ENCODE measurements at regions not wholly inside any gene's neighbourhood (a gene's known extent, or its start where the extent isn't known, plus 50 kb on each side); places are given as distances from the start of the nearest gene placed in this dataset.
A peak's percentile ranks its signal among the peaks of the same experiment; 100 is the strongest.

DNA sequence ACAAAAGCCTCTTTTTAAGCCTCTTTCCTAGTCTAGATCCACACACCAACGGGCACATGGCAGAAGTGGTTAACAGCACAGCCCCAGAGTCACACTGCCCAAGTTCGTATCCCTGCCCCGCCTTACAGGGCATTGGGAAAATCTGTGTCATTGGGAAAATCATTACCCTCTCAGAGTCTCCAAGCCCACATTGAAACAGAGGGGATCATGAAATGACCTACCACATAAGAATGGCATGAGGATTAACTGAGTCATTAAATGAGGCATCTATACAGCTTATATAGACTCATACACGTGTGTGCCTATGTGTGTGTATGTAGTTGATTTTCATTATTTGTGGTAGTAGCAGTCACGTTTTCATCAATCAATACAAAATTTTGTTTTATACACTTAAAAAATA lies 469.0 kb upstream of the POU3F3 start:
- no peak for FAIRE-seq
- DNase-seq (ENCODE audit: insufficient read length, low spot score), result no peak

DNA sequence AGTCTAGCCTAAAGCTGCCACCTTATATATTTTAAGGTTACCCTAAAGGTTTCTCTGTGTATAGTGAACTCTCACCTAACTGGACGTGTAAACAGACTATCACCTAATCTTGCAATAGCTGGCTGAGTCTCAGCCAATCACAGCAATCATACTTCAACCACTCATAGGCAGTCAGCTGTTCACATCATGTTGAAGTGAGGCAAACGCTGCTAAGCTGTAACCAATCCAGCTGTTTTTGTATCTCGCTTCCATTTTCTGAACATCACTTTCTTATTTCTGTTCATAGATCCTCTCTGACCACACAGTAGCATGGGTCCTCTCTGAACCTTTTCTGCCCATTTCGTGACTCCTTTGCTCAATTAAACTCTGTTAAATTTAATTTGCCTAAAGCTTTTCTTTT lies 468.2 kb upstream of the POU3F3 start:
- DNase-seq (ENCODE audit: insufficient read length, low spot score) (no peak), FAIRE-seq (no peak)

- FAIRE-seq, result no peak
- DNase-seq (ENCODE audit: insufficient read length, low spot score), result no peak
Observed at GRCh38 chr2:104388296-104388695, 465.6 kb upstream of the POU3F3 start.

DNA sequence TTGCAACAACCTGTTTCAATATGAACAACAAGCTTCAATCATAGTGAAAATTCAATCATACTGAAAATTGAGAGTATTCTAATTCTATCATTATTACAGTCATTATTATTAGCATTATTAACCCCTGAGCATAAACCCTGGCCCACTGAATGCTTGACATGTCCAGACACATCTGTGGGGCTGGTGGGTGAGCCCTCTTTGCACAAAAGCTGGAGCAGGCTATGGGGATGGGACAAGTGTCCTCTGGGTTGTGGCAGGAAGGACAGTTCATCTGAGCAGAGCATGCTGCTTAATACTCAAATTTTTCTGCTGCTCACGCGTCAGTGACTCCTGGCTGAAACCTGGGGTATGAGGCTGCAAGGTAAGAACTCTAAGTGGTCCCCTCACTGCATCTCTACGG lies 451.1 kb upstream of the POU3F3 start:
- DNase-seq (ENCODE audit: insufficient read length, low spot score), result no peak
- FAIRE-seq, result no peak

GRCh38 chr2:104404526-104404925 lies 449.4 kb upstream of the POU3F3 start:
- FAIRE-seq, result no peak

GRCh38 chr2:104405623-104406022 lies 448.3 kb upstream of the POU3F3 start:
- DNase-seq (ENCODE audit: insufficient read length, low spot score) (no peak), FAIRE-seq (no peak)

More at GRCh38 chr2:104404526-104404925, 449.4 kb upstream of the POU3F3 start:
- no peak for DNase-seq (ENCODE audit: insufficient read length, low spot score)

GRCh38 chr2:104406261-104406726 lies 447.6 kb upstream of the POU3F3 start:
- FAIRE-seq (no peak), DNase-seq (ENCODE audit: insufficient read length, low spot score) (no peak)

DNA sequence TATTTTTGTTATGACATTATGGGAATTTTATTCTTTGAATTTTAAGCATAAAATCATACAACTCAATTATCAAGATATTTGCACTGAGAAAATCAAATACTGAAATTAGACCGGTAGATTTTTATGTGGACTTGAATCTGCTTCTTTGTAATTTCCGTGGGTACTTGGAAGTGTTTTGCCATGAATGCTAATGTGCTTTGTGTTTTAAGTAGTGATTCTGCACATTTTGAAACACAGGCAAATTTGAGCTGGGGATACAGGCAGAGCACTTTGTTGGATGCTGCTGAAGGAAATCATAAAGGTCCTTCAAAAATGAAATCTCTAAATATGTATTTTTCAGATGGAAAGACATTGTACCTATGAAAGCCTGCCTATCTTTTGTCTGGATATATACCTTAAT lies 446.3 kb upstream of the POU3F3 start:
- no peak for FAIRE-seq
- DNase-seq (ENCODE audit: insufficient read length, low spot score), result no peak

- FAIRE-seq, result no peak
- DNase-seq (ENCODE audit: insufficient read length, low spot score), result no peak
Observed at GRCh38 chr2:104408266-104408665, 445.6 kb upstream of the POU3F3 start.

DNA sequence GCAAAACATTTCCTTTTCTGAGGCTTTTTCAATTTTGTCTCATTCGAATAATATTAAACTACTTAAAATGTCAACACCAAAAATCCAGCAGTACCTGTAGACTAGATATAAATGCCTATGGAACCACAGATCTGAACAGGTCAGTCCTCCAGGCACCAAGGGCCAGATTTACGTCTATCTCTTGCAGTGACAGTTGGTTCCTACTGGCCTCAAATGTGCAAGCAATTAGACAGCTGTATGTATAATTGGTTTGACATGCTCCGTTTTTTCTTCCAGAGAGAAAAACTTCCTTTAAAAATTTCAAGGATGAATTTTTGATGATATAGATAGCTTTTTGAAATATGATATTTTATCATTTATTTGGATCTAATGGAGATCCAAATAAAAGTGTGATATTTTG lies 443.8 kb upstream of the POU3F3 start:
- DNase-seq (ENCODE audit: insufficient read length, low spot score) (no peak), FAIRE-seq (no peak)

- peak; percentile 71 for FAIRE-seq
- DNase-seq (ENCODE audit: insufficient read length, low spot score), result peak; percentile 28
Observed at GRCh38 chr2:104412384-104412783, 441.5 kb upstream of the POU3F3 start.

DNA sequence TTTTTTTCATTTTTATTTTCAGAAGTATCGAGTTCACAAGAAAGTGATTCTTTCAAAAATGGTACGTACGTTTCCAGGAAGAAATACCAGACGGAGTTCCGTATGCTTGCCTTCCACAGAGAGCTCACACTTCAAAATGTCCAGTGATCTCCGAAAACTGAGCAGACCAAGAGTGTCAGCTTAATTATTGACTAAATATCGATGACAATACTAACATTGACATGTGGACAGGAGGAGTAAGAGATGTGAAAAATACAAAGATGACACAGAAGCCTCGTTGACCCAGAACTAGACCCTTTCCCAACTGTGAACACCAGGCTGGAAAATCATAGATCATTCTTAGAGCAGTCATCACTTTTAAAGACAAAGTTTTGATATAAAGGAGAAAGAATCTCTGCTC lies 440.0 kb upstream of the POU3F3 start:
- no peak for DNase-seq (ENCODE audit: insufficient read length, low spot score)
- no peak for FAIRE-seq

DNA sequence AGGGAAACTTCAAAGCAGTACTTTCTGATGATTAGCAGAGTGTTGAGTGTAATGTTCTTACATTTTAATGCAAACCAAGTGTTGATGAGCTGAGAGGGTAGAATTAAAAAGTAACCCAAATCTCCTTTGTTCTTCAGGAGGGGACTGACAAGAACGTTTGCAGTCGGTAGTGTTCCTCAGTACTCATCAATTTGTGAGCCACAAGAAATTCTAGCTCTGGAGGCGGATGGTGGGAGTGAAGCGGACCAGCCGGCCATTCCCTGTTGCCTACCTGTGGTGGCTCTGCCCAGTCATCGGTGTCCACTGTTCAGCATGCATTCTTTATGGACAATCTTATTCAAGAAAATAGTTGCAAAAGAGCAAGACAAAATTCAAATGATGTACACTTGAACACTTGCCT lies 438.6 kb upstream of the POU3F3 start:
- DNase-seq (ENCODE audit: insufficient read length, low spot score) (no peak), FAIRE-seq (no peak)

DNA sequence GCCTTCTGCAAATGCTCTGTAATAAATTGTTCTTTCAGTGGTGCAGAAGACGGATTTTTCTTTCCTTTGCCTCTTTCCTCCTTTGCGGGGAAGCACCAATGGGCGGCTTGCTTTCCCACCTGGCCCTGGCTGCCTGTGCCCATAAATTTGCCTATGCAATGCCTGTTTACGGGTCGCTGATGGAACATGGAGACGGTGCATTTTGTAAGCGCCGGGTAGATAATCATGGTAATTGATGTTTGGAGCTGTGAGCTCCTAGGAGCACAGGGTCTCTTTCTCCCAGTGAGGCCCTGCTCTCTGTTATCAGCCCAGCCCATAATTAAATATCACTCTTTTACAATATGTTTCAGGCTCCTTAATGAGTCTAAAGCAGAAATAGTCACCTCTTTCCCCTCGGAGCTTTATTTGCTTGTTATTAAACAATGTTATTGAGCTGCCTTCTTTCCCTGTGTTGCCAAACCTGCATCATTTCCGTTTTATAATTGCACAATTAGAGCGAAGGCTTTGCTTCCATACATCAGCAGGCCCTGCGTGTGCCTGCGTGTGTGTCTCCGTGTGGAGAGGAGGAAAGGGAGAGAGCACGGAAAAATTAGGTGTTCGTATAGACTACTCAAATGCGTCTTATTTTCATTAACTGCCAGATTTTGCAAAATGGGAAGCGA lies 437.4 kb upstream of the POU3F3 start:
- DNase-seq (ENCODE audit: insufficient read length, low spot score), result no peak

DNA sequence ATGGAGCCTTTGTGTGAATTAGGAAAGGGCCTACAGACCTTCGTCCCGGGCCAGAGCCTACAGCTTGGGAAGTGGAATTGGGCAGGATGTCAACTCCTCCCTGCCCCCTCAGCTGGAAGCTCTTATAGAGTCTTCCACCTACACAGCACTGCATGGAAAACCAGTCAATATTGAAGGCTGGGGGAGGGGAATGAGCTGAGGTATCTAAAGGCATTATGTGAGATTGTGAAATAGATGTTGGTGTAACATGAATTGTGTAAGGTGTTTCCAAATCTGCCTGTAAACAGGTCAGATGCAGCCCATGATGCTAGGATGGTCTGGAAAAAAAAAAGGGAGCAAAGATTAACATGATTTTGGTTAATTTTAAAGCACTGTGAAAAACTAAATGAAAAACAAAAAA lies 433.5 kb upstream of the POU3F3 start:
- FAIRE-seq, result no peak

More for the DNA sequence above, 437.4 kb upstream of the POU3F3 start:
- no peak for FAIRE-seq

DNA sequence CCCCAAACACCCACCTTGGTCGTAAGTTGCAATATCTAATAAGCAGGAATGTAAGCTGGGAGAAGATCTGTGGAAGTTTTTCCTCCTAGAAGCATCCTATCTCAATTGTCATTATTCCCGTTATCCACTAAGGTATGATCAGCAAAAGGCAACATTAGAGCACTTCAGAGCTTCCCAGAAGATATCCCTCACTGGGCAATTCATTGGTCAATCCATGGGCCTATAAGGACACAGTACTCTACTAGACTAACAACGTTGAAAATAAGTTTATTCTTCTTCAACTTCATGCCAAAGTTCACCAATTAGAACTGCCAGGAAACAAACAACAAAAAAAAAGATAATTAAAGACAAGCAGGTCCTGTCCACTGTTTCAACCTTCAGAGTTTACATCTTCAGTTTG lies 433.0 kb upstream of the POU3F3 start:
- DNase-seq (ENCODE audit: insufficient read length, low spot score) (no peak), FAIRE-seq (no peak)

More for the DNA sequence above, 433.5 kb upstream of the POU3F3 start:
- no peak for DNase-seq (ENCODE audit: insufficient read length, low spot score)

DNA sequence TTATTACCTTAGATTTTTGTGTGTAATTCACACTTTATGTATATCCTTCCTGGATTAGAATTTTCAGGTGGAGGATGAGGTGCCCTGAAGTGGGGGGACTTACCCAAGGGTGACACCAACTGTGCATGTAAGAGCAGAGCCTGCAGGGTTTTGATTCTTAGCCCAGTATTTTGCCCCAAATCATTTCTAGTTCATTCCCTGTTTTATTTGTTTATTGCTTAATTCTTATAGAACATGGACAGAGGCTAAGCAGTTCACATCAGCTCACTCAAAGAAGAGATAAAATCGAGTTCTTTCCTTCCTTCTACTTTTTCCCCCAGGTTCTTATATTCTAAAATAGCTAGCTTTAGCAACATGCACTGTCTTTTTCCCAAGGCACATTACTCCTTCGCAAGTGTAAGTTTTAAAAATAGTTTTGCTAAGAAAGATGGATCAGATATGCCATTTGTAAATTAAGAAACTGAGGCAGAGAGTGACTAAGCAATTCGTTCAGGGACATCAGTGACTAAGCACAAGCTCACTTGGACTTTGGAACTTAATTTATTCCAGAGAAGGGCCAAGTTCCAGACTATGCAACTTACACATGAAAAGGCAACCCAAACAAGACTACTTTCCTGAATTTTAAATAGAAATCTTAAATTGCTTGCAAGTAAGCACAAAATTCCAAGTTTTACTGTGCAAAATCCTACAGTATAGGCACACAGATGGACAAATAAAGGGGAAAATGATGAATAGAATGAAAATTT lies 427.9 kb upstream of the POU3F3 start:
- FAIRE-seq (no peak), DNase-seq (ENCODE audit: insufficient read length, low spot score) (no peak)

GRCh38 chr2:104428155-104428554 lies 425.8 kb upstream of the POU3F3 start:
- DNase-seq (ENCODE audit: insufficient read length, low spot score), result no peak

DNA sequence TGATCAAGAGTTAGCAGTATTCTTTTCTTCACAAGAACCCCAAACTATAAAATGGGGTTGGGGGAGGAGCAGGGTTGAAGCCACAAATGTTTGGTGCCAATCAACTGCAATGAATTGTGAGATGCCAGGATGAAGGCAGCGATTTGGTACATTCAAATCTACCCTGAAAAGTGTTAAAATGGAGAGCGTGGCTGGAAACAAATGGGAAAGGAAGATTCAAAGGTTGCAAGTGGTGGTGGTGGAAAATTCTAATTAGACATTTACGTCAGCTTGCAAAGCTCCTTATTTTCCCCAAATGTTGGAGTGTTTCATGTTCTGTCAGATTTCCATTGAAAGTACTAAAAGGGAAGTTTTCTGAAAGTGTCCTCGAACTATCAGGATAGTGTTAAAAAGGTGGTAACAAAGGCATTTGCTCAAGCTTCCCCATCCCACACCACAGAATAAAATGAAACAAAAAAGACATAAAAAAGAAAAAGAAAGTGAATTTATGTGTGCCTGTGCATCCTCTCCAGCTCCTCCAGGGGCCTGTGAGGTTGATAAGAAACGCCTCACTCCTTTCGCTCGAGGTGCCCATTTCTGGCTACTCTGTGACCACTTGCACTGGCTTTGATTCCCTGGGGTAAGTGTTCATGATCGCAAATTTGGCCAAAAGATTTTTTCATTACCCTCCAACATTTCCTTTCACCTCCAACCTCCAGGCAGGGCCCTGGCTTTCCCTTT lies 424.1 kb upstream of the POU3F3 start:
- FAIRE-seq (no peak), DNase-seq (ENCODE audit: insufficient read length, low spot score) (no peak)

More at GRCh38 chr2:104428155-104428554, 425.8 kb upstream of the POU3F3 start:
- no peak for FAIRE-seq

- no peak for DNase-seq (ENCODE audit: insufficient read length, low spot score)
- no peak for FAIRE-seq
Observed at GRCh38 chr2:104430359-104430740, 423.6 kb upstream of the POU3F3 start.

DNA sequence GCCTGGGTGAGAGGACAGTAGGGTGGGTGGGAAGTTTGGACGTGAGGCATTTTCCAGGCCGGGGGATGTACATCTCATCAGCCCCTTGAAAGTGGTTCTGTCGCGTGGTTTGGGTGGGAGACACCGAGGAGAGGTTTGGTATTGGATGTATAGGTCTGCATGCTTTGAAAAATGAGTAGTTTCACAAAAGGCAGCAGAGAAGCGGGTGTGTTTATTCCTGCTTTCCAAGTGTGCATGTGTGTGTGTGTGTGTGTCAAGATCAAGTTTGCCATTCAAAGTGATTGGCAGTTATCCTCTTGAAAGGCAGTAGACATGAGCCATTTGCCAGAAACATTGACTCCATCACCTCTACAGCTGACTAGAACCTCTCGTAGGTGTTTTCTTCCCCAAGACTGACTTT lies 423.1 kb upstream of the POU3F3 start:
- no peak for FAIRE-seq
- DNase-seq (ENCODE audit: insufficient read length, low spot score), result no peak

DNA sequence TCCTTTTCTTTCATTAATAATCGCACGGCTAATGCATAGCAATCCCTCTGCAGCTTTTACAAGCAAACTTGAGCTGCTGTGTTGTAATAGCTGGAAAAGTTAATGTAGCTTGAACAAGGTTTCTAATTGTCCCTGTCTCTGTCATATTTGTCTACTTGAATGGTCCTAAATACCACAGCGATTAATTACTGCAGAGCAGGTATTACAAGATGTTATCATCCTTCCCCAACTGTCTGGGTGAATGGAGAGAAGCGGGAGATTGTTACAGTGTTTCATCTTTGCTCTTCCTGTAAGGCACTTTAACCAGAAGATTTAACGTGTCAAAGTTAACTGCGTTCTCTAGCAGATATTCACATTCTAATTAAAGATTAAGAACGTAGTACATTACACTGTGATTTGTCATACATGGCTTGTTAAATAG lies 422.2 kb upstream of the POU3F3 start:
- DNase-seq (ENCODE audit: insufficient read length, low spot score) (no peak), FAIRE-seq (no peak)

Measured in GM19239 (cell line).